ENCODE measurements at regions not wholly inside any gene's neighbourhood (a gene's known extent, or its start where the extent isn't known, plus 50 kb on each side); places are given as distances from the start of the nearest gene placed in this dataset.

DNA sequence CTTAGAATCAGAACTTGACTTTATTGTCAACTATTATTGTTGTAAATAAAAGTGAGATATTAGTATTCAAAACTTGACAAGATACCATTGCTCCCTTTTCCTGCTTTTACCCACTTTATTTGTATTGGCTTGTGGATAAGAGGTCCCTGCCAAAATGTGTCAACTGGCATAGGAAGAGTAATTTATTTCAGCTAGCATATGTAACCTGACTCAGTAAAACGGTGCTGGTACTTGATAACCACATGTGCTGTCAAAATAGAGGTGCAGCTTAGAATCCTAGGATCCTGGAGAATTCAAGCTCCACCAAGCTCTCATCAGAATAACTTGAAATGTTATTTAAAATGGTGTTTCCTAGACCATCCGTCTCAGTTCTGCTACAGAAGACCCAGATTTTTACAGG, 90.2 kb upstream of the TGFBR2 start:
- TF ChIP-seq EZH2 (IDR thresholded peaks at IDR 0.05; ENCODE audit: borderline replicate concordance, insufficient read depth, low read length, poor library complexity, severe bottlenecking) (no peak), EP300 (conservative IDR thresholded peaks at IDR 0.05; ENCODE audit: poor library complexity, severe bottlenecking) (no peak), RAD21 (conservative IDR thresholded peaks at IDR 0.05) (no peak)
- TF ChIP-seq, protein P1, sequence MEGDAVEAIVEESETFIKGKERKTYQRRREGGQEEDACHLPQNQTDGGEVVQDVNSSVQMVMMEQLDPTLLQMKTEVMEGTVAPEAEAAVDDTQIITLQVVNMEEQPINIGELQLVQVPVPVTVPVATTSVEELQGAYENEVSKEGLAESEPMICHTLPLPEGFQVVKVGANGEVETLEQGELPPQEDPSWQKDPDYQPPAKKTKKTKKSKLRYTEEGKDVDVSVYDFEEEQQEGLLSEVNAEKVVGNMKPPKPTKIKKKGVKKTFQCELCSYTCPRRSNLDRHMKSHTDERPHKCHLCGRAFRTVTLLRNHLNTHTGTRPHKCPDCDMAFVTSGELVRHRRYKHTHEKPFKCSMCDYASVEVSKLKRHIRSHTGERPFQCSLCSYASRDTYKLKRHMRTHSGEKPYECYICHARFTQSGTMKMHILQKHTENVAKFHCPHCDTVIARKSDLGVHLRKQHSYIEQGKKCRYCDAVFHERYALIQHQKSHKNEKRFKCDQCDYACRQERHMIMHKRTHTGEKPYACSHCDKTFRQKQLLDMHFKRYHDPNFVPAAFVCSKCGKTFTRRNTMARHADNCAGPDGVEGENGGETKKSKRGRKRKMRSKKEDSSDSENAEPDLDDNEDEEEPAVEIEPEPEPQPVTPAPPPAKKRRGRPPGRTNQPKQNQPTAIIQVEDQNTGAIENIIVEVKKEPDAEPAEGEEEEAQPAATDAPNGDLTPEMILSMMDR (IDR thresholded peaks at IDR 0.05; ENCODE audit: poor library complexity, severe bottlenecking), result no peak
- no peaks in the 10 kb centered on the region for H3F3A ChIP-seq (ENCODE audit: insufficient read depth, low read length, poor library complexity, severe bottlenecking)
- no peaks in the 10 kb centered on the region for H3K27me3 ChIP-seq (ENCODE audit: insufficient read depth, low read depth, low read length)
- H3K4me2 ChIP-seq (ENCODE audit: low read length), result no peak overlapping the region
- no peak overlapping the region for H2AFZ ChIP-seq (ENCODE audit: low read depth, low read length)
- H3K9me3 ChIP-seq (ENCODE audit: low read length), result no peaks in the 10 kb centered on the region
- H3K36me3 ChIP-seq (ENCODE audit: insufficient read depth, low read length), result no peaks in the 10 kb centered on the region
- H3K79me2 ChIP-seq (replicated peaks; ENCODE audit: insufficient read depth, low read length), result no peaks in the 10 kb centered on the region
- H3K9me2 ChIP-seq (ENCODE audit: insufficient read depth, low read length), result no peaks in the 10 kb centered on the region
- no peak overlapping the region for H3K9ac ChIP-seq (ENCODE audit: low read length)
- H3K4me3 ChIP-seq (ENCODE audit: low read length), result no peak overlapping the region
- no peak overlapping the region for H3K27ac ChIP-seq (ENCODE audit: low read length)
- no peaks in the 10 kb centered on the region for H4K20me1 ChIP-seq (ENCODE audit: insufficient read depth)

GRCh38 chr3:30518181-30518864, 88.1 kb upstream of the TGFBR2 start:
- H4K20me1 ChIP-seq (ENCODE audit: insufficient read depth), result no peaks in the 10 kb centered on the region
- no peak overlapping the region for H3K4me3 ChIP-seq (ENCODE audit: low read length)
- no peaks in the 10 kb centered on the region for H3K36me3 ChIP-seq (ENCODE audit: insufficient read depth, low read length)
- H3K27me3 ChIP-seq (ENCODE audit: insufficient read depth, low read depth, low read length), result no peaks in the 10 kb centered on the region
- H3K9ac ChIP-seq (ENCODE audit: low read length), result no peak overlapping the region
- H3F3A ChIP-seq (ENCODE audit: insufficient read depth, low read length, poor library complexity, severe bottlenecking), result no peaks in the 10 kb centered on the region
- no peak overlapping the region for H3K4me2 ChIP-seq (ENCODE audit: low read length)
- H3K9me2 ChIP-seq (ENCODE audit: insufficient read depth, low read length), result no peaks in the 10 kb centered on the region
- no peak overlapping the region for H3K27ac ChIP-seq (ENCODE audit: low read length)
- no peaks in the 10 kb centered on the region for H3K9me3 ChIP-seq (ENCODE audit: low read length)
- H3K79me2 ChIP-seq (replicated peaks; ENCODE audit: insufficient read depth, low read length), result no peaks in the 10 kb centered on the region
- no peak overlapping the region for H2AFZ ChIP-seq (ENCODE audit: low read depth, low read length)
- TF ChIP-seq POLR2AphosphoS5 (IDR thresholded peaks at IDR 0.05) (no peak), MXI1 (conservative IDR thresholded peaks at IDR 0.05; ENCODE audit: poor library complexity, severe bottlenecking) (no peak), EZH2 (IDR thresholded peaks at IDR 0.05; ENCODE audit: borderline replicate concordance, insufficient read depth, low read length, poor library complexity, severe bottlenecking) (no peak), RAD21 (conservative IDR thresholded peaks at IDR 0.05) (no peak)
- TF ChIP-seq, protein P1 (IDR thresholded peaks at IDR 0.05; ENCODE audit: poor library complexity, severe bottlenecking), result no peak

DNA sequence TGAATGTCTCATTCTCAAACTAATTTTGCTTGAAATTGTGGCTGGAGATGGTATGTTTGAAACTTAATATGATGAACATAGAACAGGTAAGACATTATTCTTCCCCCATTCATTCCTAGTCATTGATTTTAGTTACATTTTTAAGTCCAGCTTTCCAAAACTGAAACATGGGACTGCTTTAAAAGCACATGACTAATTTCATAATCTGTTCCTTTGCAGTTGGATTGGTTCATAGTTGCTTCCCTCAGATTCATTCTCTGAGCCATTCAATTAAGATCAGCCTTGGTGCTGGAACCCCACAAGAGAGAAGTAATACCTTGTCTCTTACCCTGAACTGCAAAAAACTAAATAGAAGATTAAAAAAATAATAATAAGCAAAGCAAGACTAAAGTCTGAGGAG, 87.5 kb upstream of the TGFBR2 start:
- Histone ChIP-seq H3K9me3 (ENCODE audit: low read length) (no peaks in the 10 kb centered on the region), H3K4me3 (ENCODE audit: low read length) (no peak overlapping the region), H3K4me2 (ENCODE audit: low read length) (no peak overlapping the region), H3K9me2 (ENCODE audit: insufficient read depth, low read length) (no peaks in the 10 kb centered on the region), H3F3A (ENCODE audit: insufficient read depth, low read length, poor library complexity, severe bottlenecking) (no peaks in the 10 kb centered on the region), H3K27ac (ENCODE audit: low read length) (no peak overlapping the region), H3K36me3 (ENCODE audit: insufficient read depth, low read length) (no peaks in the 10 kb centered on the region), H2AFZ (ENCODE audit: low read depth, low read length) (no peak overlapping the region), H3K79me2 (replicated peaks; ENCODE audit: insufficient read depth, low read length) (no peaks in the 10 kb centered on the region), H4K20me1 (ENCODE audit: insufficient read depth) (no peaks in the 10 kb centered on the region), H3K27me3 (ENCODE audit: insufficient read depth, low read depth, low read length) (no peaks in the 10 kb centered on the region), H3K9ac (ENCODE audit: low read length) (no peak overlapping the region)
- TF ChIP-seq EP300 (conservative IDR thresholded peaks at IDR 0.05; ENCODE audit: poor library complexity, severe bottlenecking) (no peak), POLR2AphosphoS5 (IDR thresholded peaks at IDR 0.05) (no peak), EZH2 (IDR thresholded peaks at IDR 0.05; ENCODE audit: borderline replicate concordance, insufficient read depth, low read length, poor library complexity, severe bottlenecking) (no peak)
- TF ChIP-seq, protein P1 (IDR thresholded peaks at IDR 0.05; ENCODE audit: poor library complexity, severe bottlenecking), result no peak

Data from neural cell (in vitro differentiated cells).